ENCODE measurements at regions not wholly inside any gene's neighbourhood (a gene's known extent, or its start where the extent isn't known, plus 50 kb on each side); places are given as distances from the start of the nearest gene placed in this dataset.

- DNase-seq = no peak
Observed at GRCh38 chr4:15340902-15341732, 86.7 kb upstream of the C1QTNF7 start.

GRCh38 chr4:15341733-15342300 is 86.0 kb upstream of the C1QTNF7 start:
- DNase-seq = no peak

GRCh38 chr4:15343000-15343399 is 84.8 kb upstream of the C1QTNF7 start:
- DNase-seq = no peak

GRCh38 chr4:15343581-15343980 is 84.3 kb upstream of the C1QTNF7 start:
- DNase-seq = no peak

- no peak for DNase-seq
Observed at GRCh38 chr4:15344041-15344440, 83.8 kb upstream of the C1QTNF7 start.

GRCh38 chr4:15345134-15345533 is 82.7 kb upstream of the C1QTNF7 start:
- no peak for DNase-seq

- DNase-seq = no peak
Observed at GRCh38 chr4:15348236-15348635, 79.6 kb upstream of the C1QTNF7 start.

- no peak for DNase-seq
Observed at GRCh38 chr4:15348695-15349094, 79.1 kb upstream of the C1QTNF7 start.

GRCh38 chr4:15349531-15349935 is 78.3 kb upstream of the C1QTNF7 start:
- DNase-seq = no peak

- DNase-seq = no peak
Observed at GRCh38 chr4:15349965-15350364, 77.9 kb upstream of the C1QTNF7 start.

GRCh38 chr4:15352524-15352923 is 75.3 kb upstream of the C1QTNF7 start:
- no peak for DNase-seq

- no peak for DNase-seq
Observed at GRCh38 chr4:15353207-15353606, 74.6 kb upstream of the C1QTNF7 start.

GRCh38 chr4:15354371-15355297 is 73.2 kb upstream of the C1QTNF7 start:
- DNase-seq = no peak

- DNase-seq = no peak
Observed at GRCh38 chr4:15361529-15361928, 66.3 kb upstream of the C1QTNF7 start.

- DNase-seq = no peak
Observed at GRCh38 chr4:15362541-15362940, 65.3 kb upstream of the C1QTNF7 start.

GRCh38 chr4:15364183-15364582 is 63.6 kb upstream of the C1QTNF7 start:
- DNase-seq = no peak

GRCh38 chr4:15365641-15366040 is 62.2 kb upstream of the C1QTNF7 start:
- no peak for DNase-seq

- no peak for DNase-seq
Observed at GRCh38 chr4:15366721-15367120, 61.1 kb upstream of the C1QTNF7 start.

GRCh38 chr4:15368856-15369255 is 59.0 kb upstream of the C1QTNF7 start:
- no peak for DNase-seq

- DNase-seq = no peak
Observed at GRCh38 chr4:15370296-15370695, 57.5 kb upstream of the C1QTNF7 start.

GRCh38 chr4:15373363-15373762 is 54.5 kb upstream of the C1QTNF7 start:
- DNase-seq = no peak

- no peak for DNase-seq
Observed at GRCh38 chr4:15374656-15375055, 53.2 kb upstream of the C1QTNF7 start.

GRCh38 chr4:15375667-15376066 is 52.2 kb upstream of the C1QTNF7 start:
- no peak for DNase-seq

GRCh38 chr4:15376145-15376544 is 51.7 kb upstream of the C1QTNF7 start:
- DNase-seq = no peak

Data from SHP77 treated with DMSO at 0.1 percent for 48 hours (cell line).